Mucosa of descending colon (tissue), 3 donors: ENCODE measurements at regions not wholly inside any gene's neighbourhood (a gene's known extent, or its start where the extent isn't known, plus 50 kb on each side); places are given as distances from the start of the nearest gene placed in this dataset.
"Not testable (repeated sequence)": the region's sequence is repeated elsewhere in the genome, so short reads cannot be mapped to it uniquely, and the experiment has no call there.

ENCODE experiments used
- ATAC-seq: fragments of 200-7000 bp; cut with Tn5 transposase; one replicate; pipeline ENCODE4 v1.9.1; 2020; ENCODE audit warnings: mild to moderate bottlenecking, moderate library complexity
- DNase-seq, 3 donors: peaks; one replicate each; pipeline ENCODE4 v3.0.0-alpha.2; 2020
- H3K36me3 ChIP-seq: fragments of 200-600 bp; one replicate; pipeline ENCODE4 v1.8.0; 2021; ENCODE audit warnings: low read depth, mild to moderate bottlenecking
- H3K4me1 ChIP-seq: fragments of 200-600 bp; one replicate; pipeline ENCODE4 v1.8.0; 2021; ENCODE audit warnings: low read depth, mild to moderate bottlenecking
- H3K4me3 ChIP-seq: fragments of 200-600 bp; one replicate; pipeline ENCODE4 v1.8.0; 2021; ENCODE audit warnings: mild to moderate bottlenecking
- H3K9me3 ChIP-seq: fragments of 200-600 bp; one replicate; pipeline ENCODE4 v1.8.0; 2021; ENCODE audit warnings: mild to moderate bottlenecking
- intact Hi-C, 2 donors: fragments of 100-400 bp; cut with DNase I in 1 of 2; cut with micrococcal nuclease in 1 of 2; formaldehyde crosslinking; loops; one replicate each; pipeline versions ENCODE4 v1.11.0 to v1.11.1; 2022; cut with DNase I, micrococcal nuclease
- TF ChIP-seq, protein P1 (sequence below): fragments of 200-600 bp; IDR thresholded peaks from one replicate; pipeline ENCODE4 v1.8.0; 2022; ENCODE audit warnings: antibody characterized with exemption, mild to moderate bottlenecking
- donor health status: DM: no; HTN: no; CAD: no; lungs with moderate emphysema.
- donor health status: DM: no; HTN: no; CAD: no.
- donor health status: DM: no; HTN: yes; CAD: no.

DNA sequence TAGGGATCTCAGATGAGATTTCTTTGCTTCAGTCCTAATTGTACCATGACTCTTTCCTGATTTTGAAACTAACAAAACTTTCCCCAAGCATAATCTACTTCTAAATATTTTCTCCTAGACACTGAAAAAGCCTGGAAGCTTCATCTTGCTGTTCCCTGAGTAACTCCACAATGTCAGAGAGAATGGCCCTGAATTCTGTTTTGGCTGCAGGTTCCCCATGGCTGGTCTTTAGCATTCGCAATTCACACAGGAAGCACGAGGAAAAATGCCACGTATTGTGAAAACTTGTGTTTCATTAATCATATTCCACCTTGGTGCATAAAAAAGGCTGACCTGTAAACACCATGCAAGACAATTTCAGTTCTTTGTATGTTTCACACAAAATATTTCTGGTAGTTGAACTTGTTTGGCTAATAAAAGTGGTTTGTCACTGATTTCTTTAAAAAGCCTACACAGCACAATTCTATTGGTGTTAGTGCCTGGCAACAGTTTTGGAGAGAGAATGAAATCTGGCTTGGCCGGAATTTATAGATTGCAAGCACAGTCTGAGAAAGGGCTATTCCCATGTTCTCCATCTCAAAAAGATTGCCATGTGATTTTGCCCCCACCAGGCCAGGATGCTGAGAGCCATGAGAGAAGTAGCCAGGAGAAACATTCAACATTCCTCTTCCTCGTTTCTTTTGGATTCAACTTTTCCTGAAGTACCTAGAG is 367.1 kb downstream of the NDFIP2 start:
- DNase-seq = no peak

DNA sequence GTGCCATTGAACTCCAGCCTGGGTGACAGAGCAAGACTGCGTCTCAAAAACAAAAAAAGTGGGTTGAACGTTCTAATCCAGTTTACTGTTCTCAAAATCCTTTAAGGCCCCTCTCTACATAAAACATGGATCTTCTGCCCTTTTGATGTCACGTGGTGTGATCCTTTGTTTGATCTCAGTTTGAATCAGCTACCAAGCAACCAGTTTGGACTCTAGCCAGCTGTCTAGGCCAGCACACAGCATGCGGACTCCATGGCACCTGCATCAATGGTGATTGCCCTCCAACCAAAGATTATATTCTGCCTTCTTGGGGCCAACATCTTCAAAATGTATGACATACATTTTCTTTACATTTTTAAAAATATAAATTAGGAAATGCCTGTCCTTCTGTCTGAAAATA is 365.4 kb downstream of the NDFIP2 start:
- TF ChIP-seq, protein P1, sequence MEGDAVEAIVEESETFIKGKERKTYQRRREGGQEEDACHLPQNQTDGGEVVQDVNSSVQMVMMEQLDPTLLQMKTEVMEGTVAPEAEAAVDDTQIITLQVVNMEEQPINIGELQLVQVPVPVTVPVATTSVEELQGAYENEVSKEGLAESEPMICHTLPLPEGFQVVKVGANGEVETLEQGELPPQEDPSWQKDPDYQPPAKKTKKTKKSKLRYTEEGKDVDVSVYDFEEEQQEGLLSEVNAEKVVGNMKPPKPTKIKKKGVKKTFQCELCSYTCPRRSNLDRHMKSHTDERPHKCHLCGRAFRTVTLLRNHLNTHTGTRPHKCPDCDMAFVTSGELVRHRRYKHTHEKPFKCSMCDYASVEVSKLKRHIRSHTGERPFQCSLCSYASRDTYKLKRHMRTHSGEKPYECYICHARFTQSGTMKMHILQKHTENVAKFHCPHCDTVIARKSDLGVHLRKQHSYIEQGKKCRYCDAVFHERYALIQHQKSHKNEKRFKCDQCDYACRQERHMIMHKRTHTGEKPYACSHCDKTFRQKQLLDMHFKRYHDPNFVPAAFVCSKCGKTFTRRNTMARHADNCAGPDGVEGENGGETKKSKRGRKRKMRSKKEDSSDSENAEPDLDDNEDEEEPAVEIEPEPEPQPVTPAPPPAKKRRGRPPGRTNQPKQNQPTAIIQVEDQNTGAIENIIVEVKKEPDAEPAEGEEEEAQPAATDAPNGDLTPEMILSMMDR = no peak
- DNase-seq = peak in 1 of 3 donors; percentile 9
- no peak for ATAC-seq
- intact Hi-C loops = no loop called here
- H3K4me3 ChIP-seq = no peak overlapping the region
- no peaks in the 10 kb centered on the region for H3K36me3 ChIP-seq
- no peaks in the 10 kb centered on the region for H3K4me1 ChIP-seq
- H3K9me3 ChIP-seq = no peaks in the 10 kb centered on the region

More for the DNA sequence above, 367.1 kb downstream of the NDFIP2 start:
- Histone ChIP-seq H3K9me3 (no peaks in the 10 kb centered on the region), H3K4me1 (no peaks in the 10 kb centered on the region), H3K4me3 (no peak overlapping the region), H3K36me3 (no peaks in the 10 kb centered on the region)
- ATAC-seq = no peak
- intact Hi-C loops = no loop called here
- TF ChIP-seq, protein P1 = no peak

DNA sequence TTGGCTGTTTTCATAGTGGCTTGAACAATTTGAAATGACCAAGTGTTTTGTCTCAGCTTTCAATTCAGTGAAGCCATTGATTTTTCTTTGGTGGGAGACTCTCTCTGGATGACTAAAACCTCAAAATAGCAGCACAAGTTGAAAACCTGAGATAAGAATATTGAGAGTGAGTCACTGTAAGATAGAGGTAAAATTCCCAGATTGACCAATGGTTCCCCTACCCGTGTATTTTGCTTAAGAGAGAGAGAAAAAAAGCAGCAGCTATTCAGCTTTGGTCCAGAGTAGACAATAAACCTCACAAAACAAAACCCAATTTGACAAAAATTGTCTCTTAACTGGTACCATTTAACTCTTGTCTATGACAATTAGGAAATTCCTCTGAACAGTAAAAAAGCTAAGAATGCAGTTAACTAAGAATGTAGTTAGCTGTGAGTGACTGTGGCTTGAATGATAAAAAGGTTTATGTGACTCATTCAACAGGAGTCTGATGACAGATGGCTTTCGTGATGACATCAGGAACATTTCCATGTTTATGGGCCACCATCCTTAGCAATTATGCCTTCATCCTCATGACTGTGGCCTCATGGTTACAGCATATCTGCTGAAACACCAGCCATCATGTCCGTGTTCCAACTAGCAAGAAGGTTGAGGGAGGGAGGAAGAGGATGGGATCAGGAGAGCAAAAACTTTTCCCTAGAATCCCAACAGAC is 356.9 kb downstream of the NDFIP2 start:
- H3K36me3 ChIP-seq = no peaks in the 10 kb centered on the region
- DNase-seq = no peak
- TF ChIP-seq, protein P1 = no peak
- no peaks in the 10 kb centered on the region for H3K4me1 ChIP-seq
- no peak for ATAC-seq
- no peaks in the 10 kb centered on the region for H3K9me3 ChIP-seq
- intact Hi-C loops = no loop called here
- no peak overlapping the region for H3K4me3 ChIP-seq

DNA sequence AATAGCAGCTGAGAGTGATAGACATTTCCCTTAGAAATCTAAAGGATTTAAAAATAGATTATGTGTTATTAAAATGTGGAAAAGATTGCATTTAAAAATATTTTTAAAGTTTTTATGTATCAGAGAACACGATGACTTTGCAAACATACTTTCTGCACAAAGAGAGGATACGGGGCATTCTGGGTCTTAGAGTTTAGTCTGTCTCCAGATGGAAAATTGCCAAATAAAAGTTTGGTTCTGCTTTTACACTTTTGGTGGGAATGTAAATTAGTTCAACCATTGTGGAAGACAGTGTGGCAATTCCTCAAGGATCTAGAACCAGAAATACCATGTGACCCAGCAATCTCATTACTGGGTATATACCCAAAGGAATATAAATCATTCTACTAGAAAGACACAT is 355.2 kb downstream of the NDFIP2 start:
- ATAC-seq, DNase-seq, intact Hi-C loops, H3K9me3 ChIP-seq, H3K4me1 ChIP-seq, H3K36me3 ChIP-seq, H3K4me3 ChIP-seq: not testable (repeated sequence)

DNA sequence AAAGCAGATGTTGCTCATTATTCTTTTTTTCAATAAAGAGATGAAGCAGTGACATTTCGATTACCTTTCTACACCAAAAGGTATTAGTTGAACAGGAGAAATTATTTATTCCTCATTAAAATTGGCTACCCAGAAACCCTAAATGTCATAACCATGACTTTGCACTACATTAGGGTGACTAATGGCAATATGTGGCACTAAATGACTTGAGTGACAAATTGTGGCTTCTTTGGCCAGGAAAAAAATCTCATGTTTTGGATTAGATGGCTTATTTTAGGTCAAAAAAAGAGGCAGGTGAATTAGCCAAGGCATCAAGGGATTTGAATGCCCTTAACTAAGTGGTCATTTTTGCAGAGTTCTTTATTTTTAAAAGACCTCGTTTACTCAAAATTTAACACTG is 353.9 kb downstream of the NDFIP2 start:
- no peak overlapping the region for H3K4me3 ChIP-seq
- no peaks in the 10 kb centered on the region for H3K36me3 ChIP-seq

DNA sequence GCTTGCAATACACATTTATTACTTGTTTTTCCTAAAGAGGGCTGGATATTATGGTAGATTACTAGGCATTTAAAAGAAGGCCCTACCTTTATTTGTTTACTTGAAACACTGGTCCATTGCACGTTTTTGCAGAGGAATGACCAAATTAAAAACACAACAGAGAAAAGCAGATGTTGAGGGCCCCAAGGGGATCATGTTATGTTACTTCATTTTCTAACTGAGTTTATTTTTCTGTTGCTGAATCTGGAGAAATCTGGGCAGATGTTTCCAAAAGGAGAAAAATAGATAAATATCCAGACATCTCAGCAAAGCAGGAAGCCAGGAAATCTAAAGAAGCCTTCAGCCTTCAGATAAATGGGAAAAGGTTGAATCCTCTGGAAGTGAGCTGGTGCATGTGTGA is 353.0 kb downstream of the NDFIP2 start:
- no peak overlapping the region for H3K4me3 ChIP-seq
- TF ChIP-seq, protein P1 = no peak
- DNase-seq = no peak
- H3K9me3 ChIP-seq = no peaks in the 10 kb centered on the region
- H3K36me3 ChIP-seq = no peaks in the 10 kb centered on the region
- intact Hi-C loops = no loop called here
- no peaks in the 10 kb centered on the region for H3K4me1 ChIP-seq
- no peak for ATAC-seq

More for the DNA sequence above, 353.9 kb downstream of the NDFIP2 start:
- TF ChIP-seq, protein P1 = no peak
- ATAC-seq = no peak
- intact Hi-C loops = no loop called here
- Histone ChIP-seq H3K4me1 (no peaks in the 10 kb centered on the region), H3K9me3 (no peaks in the 10 kb centered on the region)
- no peak for DNase-seq
